ENCODE measurements at regions not wholly inside any gene's neighbourhood (a gene's known extent, or its start where the extent isn't known, plus 50 kb on each side); places are given as distances from the start of the nearest gene placed in this dataset.
"Not testable (repeated sequence)": the region's sequence is repeated elsewhere in the genome, so short reads cannot be mapped to it uniquely, and the experiment has no call there.

DNA sequence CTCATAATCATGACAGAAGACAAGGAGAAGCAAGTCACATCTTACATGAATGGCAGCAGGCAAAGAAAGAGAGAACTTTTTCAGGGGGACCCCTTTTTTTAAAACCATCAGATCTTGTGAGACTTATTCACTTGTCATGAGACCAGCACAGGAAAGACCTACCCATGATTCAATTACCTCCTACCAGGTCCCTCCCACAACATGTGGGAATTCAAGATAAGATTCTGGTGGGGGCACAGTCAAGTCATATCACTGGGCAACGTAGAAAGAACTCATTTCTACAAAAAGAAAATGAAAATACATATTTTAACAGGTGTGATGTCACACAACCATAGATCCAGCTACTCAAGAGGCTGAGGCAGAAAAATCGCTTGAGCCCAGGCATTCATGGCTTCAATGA is 304.1 kb downstream of the IPMK start:
- in situ Hi-C loops (cut with MboI; ENCODE audit: low sequenced_read_pairs): no loop called here

DNA sequence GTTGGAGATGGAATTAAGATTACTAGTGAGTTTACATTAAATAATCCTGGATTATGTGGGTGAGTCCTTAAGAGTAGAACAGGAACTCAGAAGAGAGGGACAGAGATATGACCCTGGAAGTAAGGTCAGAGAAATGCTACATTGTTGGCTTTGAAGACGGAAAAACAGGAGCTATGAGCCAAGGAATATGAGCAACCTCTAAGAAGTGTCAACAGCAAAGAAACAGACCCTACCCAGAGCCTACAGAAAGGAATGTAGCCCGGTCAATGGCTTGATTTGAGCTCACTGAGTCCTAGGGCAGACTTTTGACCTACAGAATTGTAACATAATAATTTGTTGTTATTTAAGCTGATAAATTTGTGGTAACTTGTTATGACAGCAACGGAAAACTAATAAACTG is 304.9 kb downstream of the IPMK start:
- in situ Hi-C loops (cut with MboI; ENCODE audit: low sequenced_read_pairs): no loop called here

DNA sequence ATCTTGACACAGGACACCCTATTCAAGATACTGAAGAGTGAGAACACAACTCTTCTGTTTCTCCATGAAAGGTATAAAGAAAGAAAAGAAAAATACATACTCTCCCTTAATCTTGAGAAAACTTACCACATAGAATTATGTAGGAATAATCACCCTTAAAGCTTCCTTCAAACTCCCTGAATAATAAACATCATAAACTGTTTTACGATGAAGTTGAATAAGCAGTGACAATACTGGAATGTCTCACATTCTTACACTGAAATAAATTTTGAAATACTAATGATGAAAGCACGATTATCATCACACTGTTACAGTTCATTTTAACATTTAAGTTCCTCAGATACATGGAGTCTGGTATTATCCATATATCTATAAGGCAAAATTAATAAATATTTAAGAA is 306.2 kb downstream of the IPMK start:
- in situ Hi-C loops (cut with MboI; ENCODE audit: low sequenced_read_pairs): no loop called here

DNA sequence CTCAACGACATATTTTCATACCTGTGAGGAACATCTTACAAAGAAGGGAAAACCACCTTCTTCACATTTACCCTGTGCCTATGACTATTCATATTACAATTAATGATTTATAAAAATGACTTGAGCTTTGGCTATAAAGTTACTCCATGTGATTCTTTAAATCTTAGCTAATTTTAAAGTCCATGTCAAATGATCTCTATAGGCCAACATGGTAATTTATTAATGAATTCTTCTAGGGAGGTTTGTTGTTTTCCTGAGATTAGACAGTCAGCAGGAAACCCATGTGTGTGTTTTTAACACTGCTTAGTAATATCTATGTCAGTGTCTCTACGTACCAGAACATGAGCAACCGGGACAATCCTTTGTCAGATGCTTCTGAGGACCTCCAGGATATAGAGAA is 307.3 kb downstream of the IPMK start:
- in situ Hi-C loops (cut with MboI; ENCODE audit: low sequenced_read_pairs): no loop called here

DNA sequence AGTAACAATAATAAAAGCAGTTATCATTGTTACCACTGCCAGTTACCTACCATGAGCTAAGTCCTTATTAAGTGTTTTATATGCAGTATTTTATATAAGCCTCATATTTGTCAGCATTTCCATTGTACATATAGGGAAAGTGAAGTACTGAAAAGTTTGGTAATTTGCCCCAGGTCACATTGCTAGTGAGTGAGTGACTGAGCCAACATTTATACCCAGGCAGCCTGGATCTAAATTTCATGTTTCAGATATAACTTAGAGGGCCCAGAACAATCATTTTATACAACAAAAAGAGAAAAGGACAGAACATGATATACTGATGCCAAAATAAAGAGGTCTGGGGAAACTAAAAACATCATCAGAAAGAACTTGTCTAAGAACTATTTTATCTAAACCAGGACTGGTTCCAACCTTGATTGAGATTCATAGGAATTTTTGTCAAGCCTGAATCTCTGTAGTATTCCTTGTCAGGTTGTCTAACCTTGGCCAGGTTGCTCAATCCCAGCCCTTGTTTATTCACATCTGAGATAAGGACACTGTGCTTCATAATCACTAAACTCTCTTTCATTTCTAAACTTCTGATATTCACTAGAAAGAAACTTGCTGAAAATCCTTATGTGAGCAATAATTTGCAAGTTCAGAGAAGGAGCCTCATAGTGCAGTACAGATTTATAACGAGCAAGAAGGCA is 308.2 kb downstream of the IPMK start:
- in situ Hi-C loops (cut with MboI; ENCODE audit: low sequenced_read_pairs): no loop called here

DNA sequence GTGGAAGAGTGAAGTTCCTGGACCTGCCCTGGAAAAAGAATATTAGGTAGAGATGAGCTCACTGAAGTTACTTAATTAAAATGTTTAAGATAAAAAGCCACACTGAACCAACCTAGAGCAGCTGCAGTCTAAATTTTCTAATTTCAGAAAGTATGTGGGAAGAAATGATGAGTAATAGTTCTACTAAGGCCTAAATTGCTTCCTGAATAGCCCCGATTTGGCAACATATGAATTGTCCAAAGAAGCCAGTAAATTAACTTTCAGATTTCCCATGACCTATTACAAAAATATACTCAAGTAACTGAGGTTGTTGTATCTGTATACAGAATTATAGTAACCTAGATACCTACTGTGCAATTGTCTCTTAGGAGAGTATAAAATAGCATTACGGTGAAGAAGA is 312.6 kb downstream of the IPMK start:
- in situ Hi-C loops (cut with MboI; ENCODE audit: low sequenced_read_pairs): no loop called here

DNA sequence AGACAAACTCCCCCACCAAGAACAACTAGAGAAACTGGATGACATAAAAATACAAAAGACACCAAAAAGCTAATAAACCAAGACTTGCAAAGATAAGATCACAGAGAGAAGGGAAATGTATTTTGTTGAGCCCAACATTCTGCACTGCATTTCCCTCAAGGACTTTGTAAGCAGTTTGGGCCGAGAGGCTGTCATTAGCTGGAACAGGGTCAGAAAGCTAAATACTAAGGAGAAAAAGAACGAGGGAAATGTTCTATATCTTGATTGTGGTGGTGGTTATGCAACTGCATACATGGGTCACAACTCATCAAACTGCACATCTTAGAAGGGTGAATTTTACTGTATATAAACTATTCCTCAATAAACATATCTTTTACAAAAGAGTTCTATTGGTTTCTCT is 315.0 kb downstream of the IPMK start:
- in situ Hi-C loops (cut with MboI; ENCODE audit: low sequenced_read_pairs): no loop called here

DNA sequence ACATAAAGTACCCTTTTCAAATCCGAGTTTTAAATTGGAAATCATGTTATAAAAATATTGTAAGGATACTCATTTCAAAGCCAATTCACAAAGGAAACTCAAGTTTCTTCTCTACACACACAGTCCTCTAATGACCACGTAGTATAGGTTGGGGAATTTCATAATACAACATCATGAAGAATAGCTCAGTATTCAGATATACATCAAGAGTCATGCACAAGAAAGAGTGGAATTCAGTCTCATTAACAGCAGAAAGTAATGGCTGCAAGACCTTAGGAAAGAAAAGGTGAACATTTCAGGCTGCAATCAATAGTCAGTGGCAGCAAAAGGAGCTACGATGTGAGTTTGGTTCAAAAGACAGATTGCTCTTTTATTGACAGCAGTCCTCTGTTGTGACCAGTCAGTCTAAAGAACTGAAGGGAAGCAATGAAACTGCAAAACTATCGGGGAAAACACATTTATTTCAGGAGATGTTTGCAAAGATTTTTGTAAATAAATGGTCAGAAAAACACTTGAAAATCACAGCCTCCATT is 317.2 kb downstream of the IPMK start:
- in situ Hi-C loops (cut with MboI; ENCODE audit: low sequenced_read_pairs): no loop called here

DNA sequence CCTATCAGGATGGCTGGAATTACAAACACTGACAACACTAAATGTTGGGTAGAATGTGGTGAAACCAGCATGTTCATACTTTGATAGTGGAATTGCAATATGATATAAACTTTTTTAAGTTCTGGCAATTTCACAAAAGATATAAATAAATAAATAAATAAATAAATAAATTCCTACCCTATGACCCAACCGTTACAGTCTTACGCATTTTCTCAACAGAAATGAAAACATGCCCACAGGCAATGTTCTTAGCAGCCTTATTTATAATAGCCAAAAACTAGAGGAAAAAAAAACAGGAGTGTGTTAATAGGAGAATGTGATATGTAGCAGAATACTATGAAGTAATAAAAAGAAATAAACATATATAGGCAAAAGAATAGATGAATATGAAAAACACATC is 318.9 kb downstream of the IPMK start:
- in situ Hi-C loops (cut with MboI; ENCODE audit: low sequenced_read_pairs): no loop called here

DNA sequence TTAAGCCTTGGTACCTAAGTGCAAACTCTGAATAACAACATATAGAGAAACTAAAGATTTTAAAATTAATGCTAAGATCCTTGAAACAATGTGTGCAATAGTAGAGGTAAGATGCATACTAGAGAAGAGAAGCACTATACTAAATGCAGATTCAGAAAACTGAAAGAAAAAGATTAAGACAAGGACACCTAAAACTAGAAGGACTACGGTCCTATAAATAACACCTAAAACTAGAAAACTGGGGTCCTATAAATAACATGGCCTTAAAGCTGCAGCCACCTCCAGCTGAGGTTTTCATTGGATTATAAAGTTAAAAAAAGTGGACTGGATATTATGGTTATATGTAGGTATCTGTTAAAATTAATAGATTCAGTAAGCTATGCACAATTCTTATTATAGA is 320.9 kb downstream of the IPMK start:
- in situ Hi-C loops (cut with MboI; ENCODE audit: low sequenced_read_pairs): no loop called here

DNA sequence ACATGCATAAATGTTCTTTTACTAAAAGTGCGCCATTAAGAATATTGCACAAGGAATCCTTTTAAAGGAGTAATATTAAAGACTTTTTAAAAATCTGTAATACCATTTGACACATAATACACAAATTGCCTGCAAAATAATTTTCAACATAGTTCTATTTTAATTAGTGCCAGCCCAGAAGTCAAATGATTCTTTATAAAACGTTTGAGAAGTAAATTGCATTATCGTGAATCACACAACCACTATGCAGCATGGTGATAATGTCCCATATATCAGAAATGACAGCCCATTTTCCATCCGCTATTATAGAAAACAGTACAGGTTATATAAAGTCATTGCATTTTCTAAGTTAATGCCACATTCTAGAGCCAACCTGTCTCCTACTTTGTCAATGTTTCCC is 324.0 kb downstream of the IPMK start:
- in situ Hi-C loops (cut with MboI; ENCODE audit: low sequenced_read_pairs): no loop called here

DNA sequence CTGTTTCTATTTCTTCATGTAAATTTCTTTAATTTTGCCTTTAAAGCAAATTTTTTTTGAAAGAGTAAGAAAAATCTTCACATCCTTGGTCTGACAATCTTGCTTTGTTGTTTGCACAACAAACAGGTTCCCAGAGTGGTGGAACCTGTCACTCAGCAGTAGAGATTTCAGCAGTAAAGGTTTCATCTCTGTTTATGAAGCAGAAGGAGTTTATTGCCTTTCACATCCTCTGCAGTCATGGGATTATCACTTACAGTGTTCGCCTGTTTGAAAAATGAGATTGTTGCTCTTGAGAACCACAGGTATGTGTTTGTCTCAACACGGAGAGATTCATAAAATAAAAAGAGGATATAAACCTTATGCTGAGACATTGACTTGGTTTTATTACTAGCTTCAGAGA is 342.6 kb downstream of the IPMK start:
- in situ Hi-C loops (cut with MboI; ENCODE audit: low sequenced_read_pairs): no loop called here

DNA sequence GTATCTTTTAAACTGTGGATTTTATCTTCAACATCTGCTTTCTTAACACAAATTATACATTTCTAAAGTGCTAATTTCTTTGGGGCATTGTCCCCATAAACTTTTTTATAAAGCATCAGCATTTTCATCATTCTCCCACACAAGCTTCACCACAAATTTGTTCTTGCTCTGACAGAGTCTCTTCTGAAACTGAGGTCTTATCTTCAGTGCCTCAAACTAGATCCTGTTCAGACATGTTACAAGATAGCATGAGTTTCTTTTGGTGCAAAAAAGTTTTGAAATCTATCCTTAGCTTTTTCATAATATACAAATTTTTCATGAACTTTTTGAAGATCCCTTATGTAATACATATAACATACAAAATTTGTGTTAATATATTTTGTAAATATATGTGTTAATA is 346.6 kb downstream of the IPMK start:
- in situ Hi-C loops (cut with MboI; ENCODE audit: low sequenced_read_pairs): no loop called here

DNA sequence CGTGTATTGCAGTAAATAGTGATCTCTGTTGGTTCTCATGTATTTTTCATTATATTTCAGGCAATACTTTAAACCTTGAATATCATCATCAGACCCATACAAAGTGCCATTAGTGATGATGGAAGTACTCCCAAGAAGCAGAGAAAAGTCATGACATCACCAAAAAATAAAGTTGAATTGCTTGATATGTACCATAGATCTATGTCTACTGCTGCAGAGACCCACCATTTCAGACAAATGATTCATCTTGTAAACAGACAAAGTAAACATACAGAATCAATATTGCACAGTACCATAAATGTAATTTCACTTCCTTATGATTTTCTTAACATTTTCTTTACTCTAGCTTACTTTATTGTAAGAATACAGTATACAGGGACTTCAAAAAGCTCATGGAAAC is 347.8 kb downstream of the IPMK start:
- in situ Hi-C loops (cut with MboI; ENCODE audit: low sequenced_read_pairs): no loop called here

DNA sequence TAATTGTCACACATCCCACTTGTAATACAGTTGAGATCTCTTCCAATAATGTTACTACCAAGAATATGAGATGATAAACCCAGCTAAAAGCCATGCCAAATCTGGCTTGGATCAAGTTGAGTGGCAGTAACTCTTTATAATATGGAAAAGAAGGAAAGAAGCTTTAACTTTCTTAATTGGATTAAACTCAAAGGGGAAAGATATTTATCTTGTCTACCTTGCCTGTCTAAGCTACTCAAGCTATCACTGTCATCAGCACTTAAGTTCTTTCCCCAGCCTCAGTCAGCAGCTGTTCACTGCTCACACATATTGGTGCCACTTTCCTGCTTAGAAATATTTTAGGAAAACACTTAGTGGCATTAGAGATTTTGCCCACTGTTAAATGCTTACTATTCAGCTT is 350.7 kb downstream of the IPMK start:
- in situ Hi-C loops (cut with MboI; ENCODE audit: low sequenced_read_pairs): no loop called here

DNA sequence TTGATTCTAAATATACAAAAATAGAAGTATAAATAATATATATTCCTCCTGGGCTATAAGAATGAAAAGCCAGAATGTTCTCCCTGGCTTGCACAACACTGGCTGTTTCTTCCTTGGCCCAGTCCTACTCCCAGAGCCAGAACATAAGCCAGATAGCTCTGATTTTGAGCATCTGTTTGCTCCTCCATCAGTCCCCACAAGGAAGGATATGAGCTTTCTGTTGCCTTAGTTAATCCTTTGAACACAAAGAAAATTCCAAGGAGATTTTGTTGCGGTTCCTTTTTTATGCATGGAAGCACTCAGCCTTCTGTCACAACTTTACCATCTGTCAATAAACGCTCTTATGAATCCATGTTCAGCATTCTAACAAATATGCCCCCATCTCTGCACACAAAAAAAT is 361.8 kb downstream of the IPMK start:
- in situ Hi-C loops (cut with MboI; ENCODE audit: low sequenced_read_pairs): no loop called here

DNA sequence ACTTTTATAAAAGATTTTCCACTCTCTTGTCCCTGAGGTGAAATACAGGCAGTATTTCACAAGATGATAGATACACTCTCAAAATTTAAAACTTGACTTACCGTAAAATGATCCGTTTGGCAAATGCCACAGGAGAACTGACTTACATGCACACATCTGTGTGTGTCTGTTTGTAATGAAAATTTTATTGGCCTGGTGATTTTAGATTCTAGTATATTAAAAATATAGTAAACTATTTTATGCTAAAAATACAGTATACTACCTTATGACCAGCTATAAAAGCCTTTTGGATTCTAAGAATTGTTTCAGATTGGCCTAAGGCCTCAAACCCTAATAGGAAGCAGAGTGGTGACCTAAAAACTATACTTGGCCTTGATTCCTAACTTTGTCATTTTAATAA is 362.7 kb downstream of the IPMK start:
- in situ Hi-C loops (cut with MboI; ENCODE audit: low sequenced_read_pairs): no loop called here

DNA sequence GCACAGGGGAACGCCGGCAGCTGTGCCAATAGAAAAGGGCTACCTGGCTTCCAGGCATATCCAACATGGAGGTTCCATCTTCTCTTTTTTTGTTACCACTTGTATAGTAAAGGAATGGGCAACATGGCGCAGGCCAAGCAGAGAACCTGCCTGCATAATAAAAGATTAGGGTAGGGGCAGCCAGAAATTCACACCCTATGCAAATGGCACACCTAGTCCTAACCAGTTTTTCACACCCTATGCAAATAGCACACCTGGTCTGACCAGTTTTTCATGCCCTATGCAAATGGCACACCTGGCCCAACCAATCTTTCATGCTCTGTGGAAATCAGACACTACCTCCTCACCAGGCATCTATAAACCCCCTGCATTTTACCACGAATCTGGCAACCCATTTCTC is 369.5 kb downstream of the IPMK start:
- in situ Hi-C loops (cut with MboI; ENCODE audit: low sequenced_read_pairs): no loop called here

DNA sequence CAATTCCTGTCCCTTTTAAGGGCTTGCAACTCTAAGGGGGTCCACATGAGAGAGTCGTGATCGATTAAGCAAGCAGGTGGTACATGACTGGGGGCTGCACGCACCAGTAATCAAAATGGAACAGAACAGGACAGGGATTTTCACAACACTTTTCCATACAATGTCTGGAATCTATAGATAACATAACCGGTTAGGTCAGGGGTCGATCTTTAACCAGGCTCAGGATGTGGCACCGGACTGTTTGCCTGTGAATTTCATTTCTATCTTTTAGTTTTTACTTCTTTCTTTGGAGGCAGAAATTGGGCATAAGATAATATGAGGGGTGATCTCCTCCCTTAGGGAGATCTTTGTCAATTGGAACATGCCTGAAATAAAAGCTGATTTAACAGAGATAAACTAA is 370.1 kb downstream of the IPMK start:
- in situ Hi-C loops (cut with MboI; ENCODE audit: low sequenced_read_pairs): no loop called here

DNA sequence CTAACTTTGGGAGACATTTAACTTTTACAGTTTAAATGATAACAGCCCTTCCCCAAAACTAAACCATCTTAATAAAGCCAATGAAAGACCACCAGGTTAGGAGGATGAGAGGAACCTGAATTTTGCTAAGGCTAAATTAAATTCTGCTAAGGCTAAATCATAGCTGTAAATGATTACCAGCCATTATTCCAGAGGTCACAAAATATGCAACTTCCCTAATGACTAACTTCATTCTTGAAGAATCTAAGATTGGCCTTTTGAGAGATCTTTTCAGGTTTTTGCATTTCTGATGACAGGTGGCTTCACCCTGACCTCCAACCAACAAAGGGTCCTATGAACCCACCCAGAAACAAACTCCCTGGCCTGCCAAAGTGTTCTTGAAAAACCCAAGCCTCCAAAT is 373.3 kb downstream of the IPMK start:
- in situ Hi-C loops (cut with MboI; ENCODE audit: low sequenced_read_pairs): no loop called here

DNA sequence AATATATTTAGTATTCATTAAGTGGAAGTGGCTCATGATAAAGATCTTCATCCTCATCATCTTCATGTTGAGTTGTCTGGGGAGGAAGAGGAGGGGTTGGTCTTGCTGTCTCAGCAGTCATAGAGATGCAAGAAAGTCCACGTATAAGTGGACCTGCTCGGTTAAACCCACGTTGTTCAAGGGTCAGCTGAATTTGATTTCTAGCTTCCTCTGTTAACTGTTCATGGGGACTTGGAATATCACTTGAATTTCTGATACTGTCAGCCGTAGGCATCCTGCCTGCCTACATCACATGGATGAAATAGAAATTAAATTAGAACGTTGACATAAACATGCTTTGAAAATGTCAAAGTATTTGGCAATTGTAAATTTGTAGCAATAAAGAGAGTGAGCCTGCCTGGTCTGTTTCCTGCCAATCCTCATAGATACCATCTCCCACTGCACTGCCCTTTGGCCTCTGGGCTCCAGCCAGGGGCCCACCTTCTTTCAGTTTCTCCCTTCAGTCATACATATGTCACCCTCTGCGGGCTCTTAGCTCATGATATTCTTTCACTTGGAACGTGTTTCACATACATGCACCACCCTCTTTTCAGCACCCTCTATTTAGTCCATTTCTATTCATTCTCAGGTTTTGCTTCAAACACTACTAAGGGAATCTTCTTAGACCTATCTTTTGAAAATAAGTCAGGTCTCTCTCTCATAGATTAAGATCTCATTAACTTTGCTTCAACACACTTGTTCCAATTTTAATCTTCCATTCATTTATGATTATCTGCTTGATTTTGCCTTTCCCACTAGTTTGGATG is 376.3 kb downstream of the IPMK start:
- in situ Hi-C loops (cut with MboI; ENCODE audit: low sequenced_read_pairs): no loop called here

DNA sequence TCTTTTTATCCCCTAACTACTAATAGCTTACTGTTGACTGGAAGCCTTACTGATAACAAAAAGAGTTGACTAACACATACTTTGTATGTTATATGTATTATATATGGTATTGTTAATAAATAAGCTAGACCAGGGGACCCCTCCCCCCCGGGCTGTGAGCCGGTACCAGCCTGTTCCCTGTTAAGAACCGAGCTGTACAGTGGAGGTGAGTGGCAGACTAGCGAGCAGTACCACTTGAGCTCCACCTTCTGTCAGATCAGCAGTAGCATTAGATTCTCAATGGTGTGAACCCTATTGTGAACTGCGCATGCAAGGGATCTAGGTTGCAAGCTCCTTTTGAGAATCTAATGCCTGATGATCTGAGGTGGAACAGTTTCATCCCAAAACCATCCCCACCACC is 377.0 kb downstream of the IPMK start:
- in situ Hi-C loops (cut with MboI; ENCODE audit: low sequenced_read_pairs): no loop called here

DNA sequence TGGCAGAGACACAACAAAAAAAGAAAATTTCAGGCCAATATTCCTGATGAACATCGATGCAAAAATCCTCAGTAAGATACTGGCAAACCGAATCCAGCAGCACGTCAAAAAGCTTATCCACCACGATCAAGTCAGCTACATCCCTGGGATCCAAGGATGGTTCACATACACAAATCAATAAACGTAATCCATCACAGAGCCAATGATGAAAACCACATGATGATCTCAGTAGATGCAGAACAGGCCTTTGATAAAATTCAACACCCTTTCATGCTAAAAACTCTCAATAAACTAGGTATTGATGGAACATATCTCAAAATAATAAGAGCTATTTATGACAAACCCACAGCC is 382.1 kb downstream of the IPMK start:
- in situ Hi-C loops (cut with MboI; ENCODE audit: low sequenced_read_pairs): not testable (repeated sequence)

Data from HL-60/S4 (cell line).